Nephron progenitor cell (in vitro differentiated cells): ENCODE measurements at regions not wholly inside any gene's neighbourhood (a gene's known extent, or its start where the extent isn't known, plus 50 kb on each side); places are given as distances from the start of the nearest gene placed in this dataset.

Experiments used
- DNase-seq: peaks from one replicate; pipeline ENCODE4 v3.0.0; 2021
- H3K27ac Mint-ChIP-seq: 2 replicates; pipeline ENCODE4 v1.8.0; 2021; ENCODE audit warnings: mild to moderate bottlenecking, moderate library complexity, mixed read lengths
- H3K27me3 Mint-ChIP-seq: 2 replicates; pipeline ENCODE4 v1.8.0; 2021; ENCODE audit warnings: mild to moderate bottlenecking, low read depth, mixed read lengths; ENCODE audit not compliant: poor library complexity
- H3K36me3 Mint-ChIP-seq: 2 replicates; pipeline ENCODE4 v1.8.0; 2021; ENCODE audit warnings: low read depth, mixed read lengths
- H3K4me1 Mint-ChIP-seq: 2 replicates; pipeline ENCODE4 v1.8.0; 2021; ENCODE audit warnings: mixed read lengths
- H3K4me3 Mint-ChIP-seq: 2 replicates; pipeline ENCODE4 v1.8.0; 2021; ENCODE audit warnings: mild to moderate bottlenecking, moderate library complexity, mixed read lengths
- H3K9me3 Mint-ChIP-seq: 2 replicates; pipeline ENCODE4 v1.8.0; 2021; ENCODE audit warnings: mild to moderate bottlenecking, moderate library complexity, mixed read lengths
- TF ChIP-seq, protein P1 (sequence below): fragments of 200-600 bp; sonication (generic); IDR thresholded peaks from 2 replicates; pipeline ENCODE4 v1.5.0; 2021; ENCODE audit warnings: antibody characterized with exemption

DNA sequence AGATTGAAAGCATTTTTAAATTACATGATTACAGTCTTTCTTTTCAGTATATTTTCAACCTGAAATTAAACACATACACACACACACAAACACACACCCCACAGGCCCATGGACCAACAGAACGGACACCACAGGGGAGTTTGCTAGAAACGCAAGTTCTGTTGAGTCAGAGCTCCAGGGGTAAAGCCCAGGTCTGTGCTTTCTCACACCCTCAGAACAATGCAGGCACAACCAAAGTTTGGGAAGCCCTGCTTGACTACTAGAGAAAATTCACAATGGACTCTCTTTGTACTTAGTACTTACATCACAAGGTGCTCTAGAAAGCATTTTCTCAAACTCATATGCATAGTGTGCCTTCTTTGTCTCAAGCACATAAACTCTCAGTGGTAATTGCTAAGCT, 704.0 kb upstream of the IGFBP3 start:
- Mint-ChIP-seq H3K36me3 (no peaks in the 10 kb centered on the region), H3K27me3 (peaks cover 3% of the 10 kb centered on the region), H3K4me1 (peaks cover 26% of the 10 kb centered on the region), H3K9me3 (no peaks in the 10 kb centered on the region), H3K4me3 (no peak overlapping the region), H3K27ac (no peak overlapping the region)
- DNase-seq, result no peak
- TF ChIP-seq, protein P1, sequence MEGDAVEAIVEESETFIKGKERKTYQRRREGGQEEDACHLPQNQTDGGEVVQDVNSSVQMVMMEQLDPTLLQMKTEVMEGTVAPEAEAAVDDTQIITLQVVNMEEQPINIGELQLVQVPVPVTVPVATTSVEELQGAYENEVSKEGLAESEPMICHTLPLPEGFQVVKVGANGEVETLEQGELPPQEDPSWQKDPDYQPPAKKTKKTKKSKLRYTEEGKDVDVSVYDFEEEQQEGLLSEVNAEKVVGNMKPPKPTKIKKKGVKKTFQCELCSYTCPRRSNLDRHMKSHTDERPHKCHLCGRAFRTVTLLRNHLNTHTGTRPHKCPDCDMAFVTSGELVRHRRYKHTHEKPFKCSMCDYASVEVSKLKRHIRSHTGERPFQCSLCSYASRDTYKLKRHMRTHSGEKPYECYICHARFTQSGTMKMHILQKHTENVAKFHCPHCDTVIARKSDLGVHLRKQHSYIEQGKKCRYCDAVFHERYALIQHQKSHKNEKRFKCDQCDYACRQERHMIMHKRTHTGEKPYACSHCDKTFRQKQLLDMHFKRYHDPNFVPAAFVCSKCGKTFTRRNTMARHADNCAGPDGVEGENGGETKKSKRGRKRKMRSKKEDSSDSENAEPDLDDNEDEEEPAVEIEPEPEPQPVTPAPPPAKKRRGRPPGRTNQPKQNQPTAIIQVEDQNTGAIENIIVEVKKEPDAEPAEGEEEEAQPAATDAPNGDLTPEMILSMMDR, result no peak

DNA sequence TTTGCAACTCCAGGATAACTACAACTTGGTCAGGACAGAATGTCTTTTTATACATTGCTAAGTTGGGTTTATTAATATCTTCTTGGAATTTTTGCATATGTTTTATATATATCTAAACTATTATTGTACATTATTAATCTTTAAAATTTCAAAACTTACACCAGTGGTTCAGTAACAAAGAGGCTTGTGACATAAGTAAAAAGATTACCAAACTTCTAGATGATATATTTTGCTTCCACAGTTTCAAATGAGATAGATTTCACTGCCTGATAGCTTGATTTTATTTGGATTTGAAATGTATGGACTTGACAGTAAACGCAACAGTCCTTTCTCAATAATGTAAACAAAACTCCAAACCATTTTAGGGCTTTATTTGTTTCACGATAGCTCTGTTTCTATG, 701.2 kb upstream of the IGFBP3 start:
- Mint-ChIP-seq H3K27me3 (no peaks in the 10 kb centered on the region), H3K9me3 (no peaks in the 10 kb centered on the region), H3K4me3 (no peak overlapping the region), H3K36me3 (no peaks in the 10 kb centered on the region), H3K4me1 (peaks cover 9% of the 10 kb centered on the region), H3K27ac (no peak overlapping the region)
- TF ChIP-seq, protein P1, result no peak
- DNase-seq, result no peak

DNA sequence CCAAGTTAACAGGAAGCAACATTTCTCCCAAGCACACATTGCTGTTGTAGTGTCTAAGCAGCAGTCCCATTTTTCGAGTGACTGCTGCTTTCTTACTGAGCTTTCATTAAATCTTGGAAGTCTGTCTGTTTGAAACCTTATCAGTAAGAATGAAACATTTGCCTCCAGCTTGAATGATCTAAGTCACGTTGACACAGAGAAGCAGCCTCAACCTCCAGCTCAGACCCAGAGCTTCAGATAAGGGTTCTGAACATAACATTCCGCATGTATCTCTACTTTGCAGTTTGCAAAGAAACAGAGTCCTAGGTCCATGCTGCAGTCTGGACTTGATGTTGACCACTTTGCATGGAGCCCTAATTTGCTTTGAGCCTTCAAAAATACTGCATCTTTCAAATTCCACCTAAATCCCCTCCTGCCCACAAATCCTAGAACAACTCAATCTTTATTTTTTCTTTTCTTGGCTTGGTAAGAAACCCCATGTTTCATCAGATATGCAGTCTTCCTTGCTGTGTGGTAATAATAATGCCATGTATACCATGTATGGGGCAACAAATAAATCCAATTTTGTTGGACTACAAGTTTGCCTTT, 698.7 kb upstream of the IGFBP3 start:
- Mint-ChIP-seq H3K4me3 (no peak overlapping the region), H3K9me3 (no peaks in the 10 kb centered on the region), H3K27ac (no peak overlapping the region), H3K27me3 (no peaks in the 10 kb centered on the region), H3K36me3 (no peaks in the 10 kb centered on the region), H3K4me1 (no peaks in the 10 kb centered on the region)
- TF ChIP-seq, protein P1, result no peak
- DNase-seq, result no peak

DNA sequence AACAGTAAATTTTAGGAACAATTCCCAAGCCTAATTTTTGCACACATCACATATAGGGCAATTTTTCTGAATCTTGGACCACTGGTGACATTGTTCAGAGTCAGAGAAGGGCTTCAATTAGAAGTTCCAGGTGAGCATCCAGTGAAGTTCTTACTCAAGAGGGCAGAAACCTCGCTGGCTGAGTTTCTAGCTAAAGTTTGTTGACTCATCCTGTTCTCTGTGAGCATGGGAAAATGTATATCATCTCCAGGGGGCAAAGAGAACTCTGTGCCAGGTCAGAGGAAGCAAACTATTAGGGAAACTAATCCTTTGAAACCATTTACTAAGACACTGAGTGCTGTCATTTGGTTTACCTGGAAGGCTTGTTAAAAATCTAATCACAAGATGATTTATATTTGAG, 695.6 kb upstream of the IGFBP3 start:
- Mint-ChIP-seq H3K36me3 (no peaks in the 10 kb centered on the region), H3K4me1 (no peaks in the 10 kb centered on the region), H3K27ac (no peak overlapping the region), H3K4me3 (no peak overlapping the region), H3K27me3 (peaks cover 3% of the 10 kb centered on the region), H3K9me3 (no peaks in the 10 kb centered on the region)
- TF ChIP-seq, protein P1, result no peak
- no peak for DNase-seq

DNA sequence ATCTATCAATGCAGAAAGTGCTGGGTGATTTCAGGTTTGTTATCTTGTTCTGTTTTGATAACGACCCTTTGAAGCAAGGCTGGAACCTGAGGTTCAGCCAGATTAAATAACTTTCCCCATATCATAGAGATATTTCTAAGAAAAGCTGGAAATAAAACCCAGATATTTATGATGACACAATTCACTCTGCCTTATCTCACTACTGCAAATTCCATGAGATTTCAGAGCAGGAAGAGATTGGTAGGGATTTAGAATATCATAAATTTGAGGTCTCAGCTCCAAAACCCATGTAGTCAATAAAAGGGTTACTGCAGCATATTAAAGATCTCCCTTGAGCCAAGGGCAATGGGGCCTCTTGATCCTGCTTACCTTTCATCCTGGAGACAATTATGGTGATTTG, 692.5 kb upstream of the IGFBP3 start:
- DNase-seq, result no peak
- Mint-ChIP-seq H3K4me3 (no peak overlapping the region), H3K4me1 (no peaks in the 10 kb centered on the region), H3K36me3 (no peaks in the 10 kb centered on the region), H3K27ac (no peak overlapping the region), H3K9me3 (no peaks in the 10 kb centered on the region), H3K27me3 (peaks cover 3% of the 10 kb centered on the region)
- TF ChIP-seq, protein P1, result no peak

DNA sequence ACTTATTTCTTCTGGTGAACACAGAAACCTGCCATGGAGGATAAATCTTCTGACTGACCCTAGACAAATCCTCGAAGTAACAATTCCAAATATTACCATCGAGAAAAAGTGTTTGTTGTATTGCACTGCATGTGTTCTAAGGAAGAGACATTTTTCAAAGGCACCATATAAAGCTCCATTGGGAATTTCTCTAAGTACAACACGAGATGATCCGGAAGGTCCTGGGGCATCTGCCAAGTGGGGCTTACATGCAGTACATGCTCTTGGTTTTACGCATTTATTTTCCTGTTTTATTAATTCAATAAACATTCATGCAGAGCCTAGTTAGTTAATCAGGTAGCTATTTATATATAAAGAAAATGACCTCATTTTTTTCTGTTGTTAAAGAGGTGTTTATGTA, 692.0 kb upstream of the IGFBP3 start:
- no peaks in the 10 kb centered on the region for H3K36me3 Mint-ChIP-seq
- H3K27ac Mint-ChIP-seq, result no peak overlapping the region
- H3K4me1 Mint-ChIP-seq, result no peaks in the 10 kb centered on the region
- TF ChIP-seq, protein P1, result no peak
- DNase-seq, result no peak
- H3K9me3 Mint-ChIP-seq, result no peaks in the 10 kb centered on the region
- H3K4me3 Mint-ChIP-seq, result no peak overlapping the region
- peaks cover 3% of the 10 kb centered on the region for H3K27me3 Mint-ChIP-seq
